Stomach (tissue), 8 donors: ENCODE measurements at regions not wholly inside any gene's neighbourhood (a gene's known extent, or its start where the extent isn't known, plus 50 kb on each side); places are given as distances from the start of the nearest gene placed in this dataset.
A peak's percentile ranks its signal among the peaks of the same experiment; 100 is the strongest.

ENCODE experiments used
- DNase-seq, 2 donors: peaks; one replicate each; pipeline versions ENCODE4 v3.0.0 to v3.0.0-alpha.2; 2013 to 2019
- H3K27ac ChIP-seq, 5 donors: fragments of 200-600 bp in 4 of 5; sonication (generic) in 4 of 5; one replicate each; pipeline ENCODE4 v1.5.1; 2013 to 2019; ENCODE audit warnings: mild to moderate bottlenecking in 1 of 5, moderate library complexity in 1 of 5
- H3K27me3 ChIP-seq, 3 donors: fragments of 200-600 bp; sonication (generic); one replicate each; pipeline ENCODE4 v1.5.1; 2017 to 2019; ENCODE audit warnings: mixed run types in 1 of 3
- H3K36me3 ChIP-seq, 4 donors: fragments of 200-600 bp; sonication (generic); 1 replicate in 3 of 4; 2 replicates in 1 of 4; pipeline ENCODE4 v1.5.1; 2016 to 2019
- H3K4me1 ChIP-seq, 4 donors: fragments of 200-600 bp; sonication (generic); one replicate each; pipeline ENCODE4 v1.5.1; 2016 to 2019
- H3K4me3 ChIP-seq, 4 donors: fragments of 200-600 bp; sonication (generic) in 3 of 4; one replicate each; pipeline ENCODE4 v1.5.1; 2016 to 2019; ENCODE audit warnings: mild to moderate bottlenecking in 1 of 4
- H3K9me3 ChIP-seq, 4 donors: fragments of 200-600 bp; sonication (generic); one replicate each; pipeline ENCODE4 v1.5.1; 2016 to 2019
- EP300 ChIP-seq: sonication (generic); formaldehyde crosslinking; IDR thresholded peaks from one replicate; pipeline ENCODE4 v1.6.1; 2017; ENCODE audit warnings: antibody characterized with exemption
- POLR2A ChIP-seq, 4 donors: fragments of 450-650 bp; IDR thresholded peaks; one replicate each; pipeline ENCODE4 v1.6.1; 2016; ENCODE audit warnings: antibody characterized with exemption in 4 of 4, control low read depth in 2 of 4, mild to moderate bottlenecking in 1 of 4, moderate library complexity in 1 of 4
- POLR2AphosphoS5 ChIP-seq, 3 donors: sonication (generic); formaldehyde crosslinking; IDR thresholded peaks; one replicate each; pipeline ENCODE4 v1.6.1; 2016; ENCODE audit warnings: antibody characterized with exemption in 3 of 3
- WGBS, 5 donors: extraction: QIAGEN DNeasy Blood & Tissue Kit in 3 of 5; methylation state at CpG; one replicate each; pipeline versions ENCODE4 v1.1.5 to v1.1.7; 2013 to 2018; 5-methylcytosine and 5-hydroxymethylcytosine counted together
- intact Hi-C: fragments of 100-400 bp; cut with DNase I; formaldehyde crosslinking; loops from one replicate; pipeline ENCODE4 v1.15.1; 2023; ENCODE audit warnings: low total_unique reads
- TF ChIP-seq, protein P1 (sequence below), 7 experiments: fragments of 450-650 bp in 4 of 7; fragments of 200-600 bp in 3 of 7; sonication (generic) in 3 of 7; IDR thresholded peaks; one replicate each; pipeline ENCODE4 v1.5.1; 2016 to 2019; ENCODE audit warnings: antibody characterized with exemption in 7 of 7, control low read depth in 2 of 7, mild to moderate bottlenecking in 1 of 7
- donor health status: healthy with polysubstance abuse.
- donor health status: Bipolar disorder and iron deficiency.
- donor health status: healthy.

DNA sequence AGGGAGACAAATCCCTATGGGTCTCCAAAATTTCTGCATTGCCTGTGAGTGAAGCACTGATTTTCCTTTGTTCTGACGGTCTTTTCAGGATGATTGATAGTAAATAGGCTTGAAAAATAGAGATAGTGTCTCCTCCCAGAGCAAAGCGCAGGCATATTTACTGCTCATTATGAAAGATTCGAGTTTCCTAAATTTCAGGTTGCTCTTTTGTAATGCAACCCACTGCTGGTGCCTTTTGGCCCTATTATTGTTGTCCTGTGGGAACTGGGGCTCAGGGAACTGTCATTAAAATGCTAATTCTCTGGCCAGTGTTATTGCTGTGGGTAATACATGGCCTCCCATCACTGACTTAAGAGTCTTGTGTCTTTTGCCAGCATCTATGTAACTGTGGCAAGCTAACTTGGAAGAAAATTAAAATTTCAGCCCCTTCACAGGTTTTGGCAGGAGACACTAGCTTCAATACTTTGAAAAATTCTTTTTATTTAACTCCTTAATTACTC is 754.1 kb upstream of the MAP3K7 start:
- Histone ChIP-seq H3K9me3 (no peaks in the 10 kb centered on the region), H3K4me3 (no peak overlapping the region), H3K4me1 (no peaks in the 10 kb centered on the region), H3K27me3 (no peaks in the 10 kb centered on the region), H3K27ac (no peak overlapping the region), H3K36me3 (no peaks in the 10 kb centered on the region)
- no peak for DNase-seq
- WGBS, 5 donors: 44 to 61% (median 55%) methylated on average over 3 of the region's 3 CpGs
- intact Hi-C loops: no loop called here
- TF ChIP-seq EP300: no peak
- TF ChIP-seq, protein P1, sequence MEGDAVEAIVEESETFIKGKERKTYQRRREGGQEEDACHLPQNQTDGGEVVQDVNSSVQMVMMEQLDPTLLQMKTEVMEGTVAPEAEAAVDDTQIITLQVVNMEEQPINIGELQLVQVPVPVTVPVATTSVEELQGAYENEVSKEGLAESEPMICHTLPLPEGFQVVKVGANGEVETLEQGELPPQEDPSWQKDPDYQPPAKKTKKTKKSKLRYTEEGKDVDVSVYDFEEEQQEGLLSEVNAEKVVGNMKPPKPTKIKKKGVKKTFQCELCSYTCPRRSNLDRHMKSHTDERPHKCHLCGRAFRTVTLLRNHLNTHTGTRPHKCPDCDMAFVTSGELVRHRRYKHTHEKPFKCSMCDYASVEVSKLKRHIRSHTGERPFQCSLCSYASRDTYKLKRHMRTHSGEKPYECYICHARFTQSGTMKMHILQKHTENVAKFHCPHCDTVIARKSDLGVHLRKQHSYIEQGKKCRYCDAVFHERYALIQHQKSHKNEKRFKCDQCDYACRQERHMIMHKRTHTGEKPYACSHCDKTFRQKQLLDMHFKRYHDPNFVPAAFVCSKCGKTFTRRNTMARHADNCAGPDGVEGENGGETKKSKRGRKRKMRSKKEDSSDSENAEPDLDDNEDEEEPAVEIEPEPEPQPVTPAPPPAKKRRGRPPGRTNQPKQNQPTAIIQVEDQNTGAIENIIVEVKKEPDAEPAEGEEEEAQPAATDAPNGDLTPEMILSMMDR (IDR thresholded peaks at IDR 0.05): no peak
- no peak for TF ChIP-seq POLR2AphosphoS5 (IDR thresholded peaks at IDR 0.05)
- no peak for TF ChIP-seq POLR2A (IDR thresholded peaks at IDR 0.05)

DNA sequence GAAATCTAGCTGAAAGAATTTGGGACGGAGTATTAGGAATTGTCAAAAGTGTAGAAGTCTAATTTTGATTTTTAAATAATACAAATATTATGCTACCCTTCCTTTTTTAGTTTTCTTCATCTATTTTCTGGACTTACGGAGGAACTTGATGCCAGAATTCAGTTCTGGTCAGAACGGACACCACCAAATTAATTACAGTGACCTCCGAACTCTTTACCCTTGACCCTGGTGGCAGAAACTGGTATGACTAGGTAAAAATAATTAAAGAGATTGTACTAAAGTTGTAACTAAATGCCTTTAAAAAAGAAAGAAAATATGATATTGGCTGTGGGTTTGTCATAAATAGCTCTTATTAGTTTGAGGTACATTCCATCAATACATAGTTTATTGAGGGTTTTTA is 751.1 kb upstream of the MAP3K7 start:
- no peak overlapping the region for H3K27ac ChIP-seq
- H3K4me1 ChIP-seq: no peaks in the 10 kb centered on the region
- no peak overlapping the region for H3K4me3 ChIP-seq
- H3K36me3 ChIP-seq: no peaks in the 10 kb centered on the region
- H3K9me3 ChIP-seq: no peaks in the 10 kb centered on the region
- intact Hi-C loops: no loop called here
- 77 to 95% (median 88%) methylated on average over 4 of the region's 4 CpGs for WGBS, 5 donors
- H3K27me3 ChIP-seq: no peaks in the 10 kb centered on the region
- DNase-seq: no peak
- TF ChIP-seq POLR2AphosphoS5 (IDR thresholded peaks at IDR 0.05) (no peak), POLR2A (IDR thresholded peaks at IDR 0.05) (no peak)
- TF ChIP-seq, protein P1 (IDR thresholded peaks at IDR 0.05): peak in 1 of 7 experiments; percentile 24

DNA sequence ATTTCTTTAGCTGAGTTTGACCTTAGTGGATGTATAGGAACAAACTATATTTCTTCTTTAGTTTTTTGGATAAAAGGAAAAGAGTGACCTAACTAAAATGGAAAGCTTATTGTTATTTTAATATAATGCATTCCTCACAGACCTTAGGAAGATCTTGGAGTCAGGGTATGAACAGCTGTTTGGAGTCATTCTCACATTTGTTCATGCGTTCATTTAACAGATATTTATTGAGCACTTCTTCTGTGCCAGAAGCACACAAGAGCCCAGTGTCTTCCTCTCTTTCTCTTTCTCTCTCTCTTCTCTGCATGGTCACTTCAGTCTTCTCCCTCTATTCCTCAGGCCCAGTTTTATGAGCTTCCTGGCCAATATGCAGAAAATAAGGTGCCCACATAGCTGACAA is 744.0 kb upstream of the MAP3K7 start:
- Histone ChIP-seq H3K36me3 (no peaks in the 10 kb centered on the region), H3K9me3 (no peaks in the 10 kb centered on the region), H3K4me1 (no peaks in the 10 kb centered on the region), H3K27ac (no peak overlapping the region), H3K27me3 (no peaks in the 10 kb centered on the region), H3K4me3 (no peak overlapping the region)
- TF ChIP-seq, protein P1 (IDR thresholded peaks at IDR 0.05): no peak
- TF ChIP-seq POLR2A (IDR thresholded peaks at IDR 0.05) (no peak), EP300 (no peak), POLR2AphosphoS5 (IDR thresholded peaks at IDR 0.05) (no peak)
- 68 to 91% (median 79%) methylated on average over 1 of the region's 1 CpG for WGBS, 5 donors
- DNase-seq: no peak
- intact Hi-C loops: no loop called here

DNA sequence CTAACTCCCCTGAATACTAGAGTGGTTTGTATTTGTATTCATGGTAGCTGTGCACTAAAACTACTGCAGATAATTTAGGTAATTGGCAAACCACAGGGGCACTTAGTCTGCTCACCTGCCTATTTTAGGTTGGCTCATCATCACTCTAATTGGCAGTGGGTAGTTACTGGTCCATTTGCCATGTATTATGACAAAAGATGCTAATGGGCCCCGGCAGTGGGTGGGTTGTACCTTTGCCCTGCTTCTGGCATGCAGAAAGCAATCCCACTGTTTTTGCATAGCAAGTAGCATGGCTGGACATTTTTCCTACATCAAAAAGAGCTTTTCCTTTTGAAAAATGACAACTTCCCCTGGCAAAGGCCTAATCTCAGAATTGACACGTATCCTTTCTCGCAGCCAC is 741.4 kb upstream of the MAP3K7 start:
- H3K27me3 ChIP-seq: no peaks in the 10 kb centered on the region
- H3K4me3 ChIP-seq: no peak overlapping the region
- H3K36me3 ChIP-seq: no peaks in the 10 kb centered on the region
- DNase-seq: no peak
- no peak overlapping the region for H3K27ac ChIP-seq
- TF ChIP-seq, protein P1 (IDR thresholded peaks at IDR 0.05): no peak
- TF ChIP-seq POLR2AphosphoS5 (IDR thresholded peaks at IDR 0.05) (no peak), EP300 (no peak), POLR2A (IDR thresholded peaks at IDR 0.05) (no peak)
- no peaks in the 10 kb centered on the region for H3K4me1 ChIP-seq
- intact Hi-C loops: no loop called here
- 87 to 93% (median 88%) methylated on average over 3 of the region's 3 CpGs for WGBS, 5 donors
- H3K9me3 ChIP-seq: no peaks in the 10 kb centered on the region
